Parathyroid adenoma (tissue), 2 donors: ENCODE measurements at regions not wholly inside any gene's neighbourhood (a gene's known extent, or its start where the extent isn't known, plus 50 kb on each side); places are given as distances from the start of the nearest gene placed in this dataset.

Experiments
- H2AFZ ChIP-seq: fragments of 300-600 bp; sonication (generic); one replicate; pipeline ENCODE4 v1.7.0; 2017; ENCODE audit warnings: antibody characterized with exemption, mild to moderate bottlenecking
- H3K27ac ChIP-seq: fragments of 300-600 bp; sonication (generic); one replicate; pipeline ENCODE4 v1.7.0; 2017
- H3K27me3 ChIP-seq: fragments of 300-600 bp; sonication (generic); one replicate; pipeline ENCODE4 v1.7.0; 2017; ENCODE audit warnings: low read length; ENCODE audit not compliant: control insufficient read depth, insufficient read depth
- H3K36me3 ChIP-seq: fragments of 300-600 bp; sonication (generic); one replicate; pipeline ENCODE4 v1.7.0; 2017; ENCODE audit warnings: low read length; ENCODE audit not compliant: control insufficient read depth, insufficient read depth
- H3K4me1 ChIP-seq: fragments of 300-600 bp; sonication (generic); one replicate; pipeline ENCODE4 v1.7.0; 2017; ENCODE audit warnings: control low read depth
- H3K4me2 ChIP-seq: fragments of 300-600 bp; sonication (generic); one replicate; pipeline ENCODE4 v1.7.0; 2017; ENCODE audit warnings: low read length
- H3K4me3 ChIP-seq: fragments of 300-600 bp; sonication (generic); one replicate; pipeline ENCODE4 v1.7.0; 2017; ENCODE audit warnings: low read depth, low read length
- H3K79me2 ChIP-seq: fragments of 300-600 bp; sonication (generic); one replicate; pipeline ENCODE4 v1.7.0; 2017; ENCODE audit warnings: control low read depth
- H3K9ac ChIP-seq: fragments of 300-600 bp; sonication (generic); one replicate; pipeline ENCODE4 v1.7.0; 2017; ENCODE audit warnings: mild to moderate bottlenecking
- H3K9me3 ChIP-seq: fragments of 300-600 bp; sonication (generic); one replicate; pipeline ENCODE4 v1.7.0; 2017; ENCODE audit warnings: low read length; ENCODE audit not compliant: control insufficient read depth
- CTCF ChIP-seq: fragments of 300-600 bp; sonication (generic); IDR thresholded peaks from one replicate; pipeline ENCODE4 v1.7.0; 2017; ENCODE audit warnings: antibody characterized with exemption, mild to moderate bottlenecking
- donor health status: primary hyperparathyroidism.

- H3K9ac ChIP-seq = no peak overlapping the region
- H3K9me3 ChIP-seq = no peaks in the 10 kb centered on the region
- H3K4me1 ChIP-seq = no peaks in the 10 kb centered on the region
- H3K27me3 ChIP-seq = no peaks in the 10 kb centered on the region
- no peaks in the 10 kb centered on the region for H3K79me2 ChIP-seq
- no peak overlapping the region for H2AFZ ChIP-seq
- no peak for TF ChIP-seq CTCF
- no peak overlapping the region for H3K4me2 ChIP-seq
- no peak overlapping the region for H3K4me3 ChIP-seq
- no peaks in the 10 kb centered on the region for H3K36me3 ChIP-seq
- no peak overlapping the region for H3K27ac ChIP-seq
These were observed 141.7 kb upstream of the TWIST2 start for GRCh38 chr2:238706163-238706562.

- H3K4me2 ChIP-seq = no peak overlapping the region
- no peaks in the 10 kb centered on the region for H3K27me3 ChIP-seq
- H3K27ac ChIP-seq = no peak overlapping the region
- no peak overlapping the region for H2AFZ ChIP-seq
- H3K79me2 ChIP-seq = no peaks in the 10 kb centered on the region
- H3K4me1 ChIP-seq = no peaks in the 10 kb centered on the region
- no peak for TF ChIP-seq CTCF
- H3K36me3 ChIP-seq = no peaks in the 10 kb centered on the region
- H3K9me3 ChIP-seq = no peaks in the 10 kb centered on the region
- no peak overlapping the region for H3K9ac ChIP-seq
- H3K4me3 ChIP-seq = no peak overlapping the region
These were observed 141.2 kb upstream of the TWIST2 start for GRCh38 chr2:238706673-238707072.

GRCh38 chr2:238709325-238710025, 138.4 kb upstream of the TWIST2 start:
- no peak for TF ChIP-seq CTCF
- H3K9ac ChIP-seq = no peak overlapping the region

GRCh38 chr2:238710032-238710735, 137.7 kb upstream of the TWIST2 start:
- no peak overlapping the region for H3K4me2 ChIP-seq
- no peaks in the 10 kb centered on the region for H3K79me2 ChIP-seq
- no peak overlapping the region for H2AFZ ChIP-seq
- H3K9me3 ChIP-seq = no peaks in the 10 kb centered on the region
- no peaks in the 10 kb centered on the region for H3K27me3 ChIP-seq
- H3K4me3 ChIP-seq = no peak overlapping the region
- no peaks in the 10 kb centered on the region for H3K4me1 ChIP-seq
- no peak overlapping the region for H3K27ac ChIP-seq
- TF ChIP-seq CTCF = no peak
- H3K36me3 ChIP-seq = no peaks in the 10 kb centered on the region
- no peak overlapping the region for H3K9ac ChIP-seq

More at GRCh38 chr2:238709325-238710025, 138.4 kb upstream of the TWIST2 start:
- Histone ChIP-seq H3K9me3 (no peaks in the 10 kb centered on the region), H3K4me1 (no peaks in the 10 kb centered on the region), H3K36me3 (no peaks in the 10 kb centered on the region), H3K27me3 (no peaks in the 10 kb centered on the region), H3K4me3 (no peak overlapping the region), H2AFZ (no peak overlapping the region), H3K4me2 (no peak overlapping the region), H3K79me2 (no peaks in the 10 kb centered on the region), H3K27ac (no peak overlapping the region)
